GM23338 (cell line): ENCODE measurements at regions not wholly inside any gene's neighbourhood (a gene's known extent, or its start where the extent isn't known, plus 50 kb on each side); places are given as distances from the start of the nearest gene placed in this dataset.

Source experiments
- ATAC-seq: fragments of 200-7000 bp; cut with Tn5 transposase; 3 replicates; pipeline ENCODE4 v1.9.1; 2020
- DNase-seq: peaks from one replicate; pipeline ENCODE4 v3.0.0-alpha.2; 2015; ENCODE audit warnings: low spot score
- H2AFZ ChIP-seq: fragments of 200-600 bp; sonication (generic); 2 replicates; pipeline ENCODE4 v1.8.0; 2016; ENCODE audit warnings: antibody characterized with exemption, mild to moderate bottlenecking, moderate library complexity
- H3F3A ChIP-seq: fragments of 200-600 bp; sonication (generic); replicated peaks from 2 replicates; pipeline ENCODE4 v1.8.0; 2017; ENCODE audit warnings: antibody characterized with exemption, mixed run types, low read depth
- H3K27ac ChIP-seq: fragments of 200-600 bp; sonication (generic); 2 replicates; pipeline ENCODE4 v1.6.1; 2016; ENCODE audit warnings: low read depth
- H3K27me3 ChIP-seq: fragments of 200-600 bp; sonication (generic); 2 replicates; pipeline ENCODE4 v1.8.0; 2016; ENCODE audit warnings: mild to moderate bottlenecking, mixed run types, moderate library complexity; ENCODE audit not compliant: insufficient read depth
- H3K36me3 ChIP-seq: fragments of 200-600 bp; sonication (generic); 2 replicates; pipeline ENCODE4 v1.8.0; 2016; ENCODE audit warnings: mild to moderate bottlenecking; ENCODE audit not compliant: insufficient read depth
- H3K4me1 ChIP-seq: fragments of 200-600 bp; sonication (generic); 2 replicates; pipeline ENCODE4 v1.8.0; 2016; ENCODE audit warnings: mild to moderate bottlenecking, moderate library complexity; ENCODE audit not compliant: insufficient read depth
- H3K4me2 ChIP-seq: fragments of 200-600 bp; sonication (generic); 2 replicates; pipeline ENCODE4 v1.7.1; 2017; ENCODE audit warnings: mixed run types
- H3K4me3 ChIP-seq: fragments of 200-600 bp; sonication (generic); 2 replicates; pipeline ENCODE4 v1.6.1; 2016; ENCODE audit warnings: mixed run types
- H3K79me2 ChIP-seq: fragments of 200-600 bp; sonication (generic); replicated peaks from 2 replicates; pipeline ENCODE4 v1.8.0; 2017; ENCODE audit warnings: mild to moderate bottlenecking; ENCODE audit not compliant: insufficient read depth
- H3K9me2 ChIP-seq: fragments of 200-600 bp; sonication (generic); 2 replicates; pipeline ENCODE4 v1.8.0; 2017; ENCODE audit not compliant: insufficient read depth
- H4K20me1 ChIP-seq: fragments of 200-600 bp; sonication (generic); replicated peaks from 2 replicates; pipeline ENCODE4 v1.8.0; 2017; ENCODE audit warnings: mild to moderate bottlenecking; ENCODE audit not compliant: insufficient read depth
- H3K27ac Mint-ChIP-seq: 2 replicates; pipeline ENCODE4 v1.8.0; 2020; ENCODE audit warnings: inconsistent platforms, mild to moderate bottlenecking, moderate library complexity, mixed read lengths
- H3K27me3 Mint-ChIP-seq: 3 replicates; pipeline ENCODE4 v1.8.0; 2022; ENCODE audit warnings: low read depth, mild to moderate bottlenecking, moderate library complexity, mixed read lengths, inconsistent platforms; ENCODE audit not compliant: insufficient read depth, poor library complexity
- H3K36me3 Mint-ChIP-seq: 3 replicates; pipeline ENCODE4 v1.8.0; 2021; ENCODE audit warnings: low read depth, mild to moderate bottlenecking, inconsistent platforms, moderate library complexity, mixed read lengths
- H3K4me1 Mint-ChIP-seq: 3 replicates; pipeline ENCODE4 v1.8.0; 2020; ENCODE audit warnings: mild to moderate bottlenecking, inconsistent platforms, mixed read lengths
- H3K4me3 Mint-ChIP-seq: 3 replicates; pipeline ENCODE4 v1.8.0; 2021; ENCODE audit warnings: moderate library complexity, mild to moderate bottlenecking, inconsistent platforms, mixed read lengths
- H3K9me3 Mint-ChIP-seq: 3 replicates; pipeline ENCODE4 v1.8.0; 2020; ENCODE audit warnings: moderate library complexity, mild to moderate bottlenecking, inconsistent platforms, mixed read lengths
- CREB1 ChIP-seq: fragments of 250-450 bp; sonication (Bioruptor Pico); IDR thresholded peaks from 2 replicates; pipeline ENCODE4 v1.5.0; 2020; ENCODE audit warnings: low read depth, mild to moderate bottlenecking, moderate library complexity
- ETS1 ChIP-seq: IDR thresholded peaks from 2 replicates; pipeline ENCODE4 v1.6.1; 2016; ENCODE audit warnings: antibody characterized with exemption
- EZH2 ChIP-seq: fragments of 200-600 bp; sonication (generic); IDR thresholded peaks from one replicate; pipeline ENCODE4 v1.8.0; 2017; ENCODE audit warnings: antibody characterized with exemption, mild to moderate bottlenecking, low read depth; ENCODE audit not compliant: unreplicated experiment
- EZH2phosphoT487 ChIP-seq: fragments of 200-600 bp; sonication (generic); IDR thresholded peaks from one replicate; pipeline ENCODE4 v1.8.1; 2018; ENCODE audit warnings: antibody characterized with exemption; ENCODE audit not compliant: unreplicated experiment
- NANOG ChIP-seq: IDR thresholded peaks from 2 replicates; pipeline ENCODE4 v1.6.1; 2016; ENCODE audit warnings: antibody characterized with exemption, borderline replicate concordance
- STAT1 ChIP-seq: IDR thresholded peaks from one replicate; pipeline ENCODE4 v1.6.1; 2016; ENCODE audit warnings: antibody characterized with exemption; ENCODE audit not compliant: unreplicated experiment
- ZNF114 ChIP-seq: fragments of 250-450 bp; sonication (Bioruptor Pico); IDR thresholded peaks from 2 replicates; pipeline ENCODE4 v1.5.0; 2020; ENCODE audit warnings: mild to moderate bottlenecking, moderate library complexity
- ZNF331 ChIP-seq: fragments of 250-450 bp; sonication (Bioruptor Pico); IDR thresholded peaks from 2 replicates; pipeline ENCODE4 v1.5.0; 2020; ENCODE audit warnings: low read depth, mild to moderate bottlenecking, moderate library complexity
- TF ChIP-seq, protein P1 (sequence below): IDR thresholded peaks from one replicate; pipeline ENCODE4 v1.6.1; 2018; ENCODE audit warnings: antibody characterized with exemption; ENCODE audit not compliant: unreplicated experiment
- TF ChIP-seq, protein P2 (sequence below): fragments of 250-450 bp; sonication (Bioruptor Pico); IDR thresholded peaks from 2 replicates; pipeline ENCODE4 v1.5.0; 2020; ENCODE audit warnings: mild to moderate bottlenecking, moderate library complexity

- TF ChIP-seq, protein P1, sequence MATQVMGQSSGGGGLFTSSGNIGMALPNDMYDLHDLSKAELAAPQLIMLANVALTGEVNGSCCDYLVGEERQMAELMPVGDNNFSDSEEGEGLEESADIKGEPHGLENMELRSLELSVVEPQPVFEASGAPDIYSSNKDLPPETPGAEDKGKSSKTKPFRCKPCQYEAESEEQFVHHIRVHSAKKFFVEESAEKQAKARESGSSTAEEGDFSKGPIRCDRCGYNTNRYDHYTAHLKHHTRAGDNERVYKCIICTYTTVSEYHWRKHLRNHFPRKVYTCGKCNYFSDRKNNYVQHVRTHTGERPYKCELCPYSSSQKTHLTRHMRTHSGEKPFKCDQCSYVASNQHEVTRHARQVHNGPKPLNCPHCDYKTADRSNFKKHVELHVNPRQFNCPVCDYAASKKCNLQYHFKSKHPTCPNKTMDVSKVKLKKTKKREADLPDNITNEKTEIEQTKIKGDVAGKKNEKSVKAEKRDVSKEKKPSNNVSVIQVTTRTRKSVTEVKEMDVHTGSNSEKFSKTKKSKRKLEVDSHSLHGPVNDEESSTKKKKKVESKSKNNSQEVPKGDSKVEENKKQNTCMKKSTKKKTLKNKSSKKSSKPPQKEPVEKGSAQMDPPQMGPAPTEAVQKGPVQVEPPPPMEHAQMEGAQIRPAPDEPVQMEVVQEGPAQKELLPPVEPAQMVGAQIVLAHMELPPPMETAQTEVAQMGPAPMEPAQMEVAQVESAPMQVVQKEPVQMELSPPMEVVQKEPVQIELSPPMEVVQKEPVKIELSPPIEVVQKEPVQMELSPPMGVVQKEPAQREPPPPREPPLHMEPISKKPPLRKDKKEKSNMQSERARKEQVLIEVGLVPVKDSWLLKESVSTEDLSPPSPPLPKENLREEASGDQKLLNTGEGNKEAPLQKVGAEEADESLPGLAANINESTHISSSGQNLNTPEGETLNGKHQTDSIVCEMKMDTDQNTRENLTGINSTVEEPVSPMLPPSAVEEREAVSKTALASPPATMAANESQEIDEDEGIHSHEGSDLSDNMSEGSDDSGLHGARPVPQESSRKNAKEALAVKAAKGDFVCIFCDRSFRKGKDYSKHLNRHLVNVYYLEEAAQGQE = no peak
Observed at GRCh38 chr2:74756356-74756890, 77.5 kb upstream of the HK2 start (continued).

- ATAC-seq = no peak
- no peak overlapping the region for H3K4me3 Mint-ChIP-seq
- no peak for TF ChIP-seq NANOG
- no peak for TF ChIP-seq STAT1
- TF ChIP-seq EZH2phosphoT487 = no peak
- TF ChIP-seq, protein P1 = no peak
- TF ChIP-seq EZH2 = no peak
- TF ChIP-seq, protein P2, sequence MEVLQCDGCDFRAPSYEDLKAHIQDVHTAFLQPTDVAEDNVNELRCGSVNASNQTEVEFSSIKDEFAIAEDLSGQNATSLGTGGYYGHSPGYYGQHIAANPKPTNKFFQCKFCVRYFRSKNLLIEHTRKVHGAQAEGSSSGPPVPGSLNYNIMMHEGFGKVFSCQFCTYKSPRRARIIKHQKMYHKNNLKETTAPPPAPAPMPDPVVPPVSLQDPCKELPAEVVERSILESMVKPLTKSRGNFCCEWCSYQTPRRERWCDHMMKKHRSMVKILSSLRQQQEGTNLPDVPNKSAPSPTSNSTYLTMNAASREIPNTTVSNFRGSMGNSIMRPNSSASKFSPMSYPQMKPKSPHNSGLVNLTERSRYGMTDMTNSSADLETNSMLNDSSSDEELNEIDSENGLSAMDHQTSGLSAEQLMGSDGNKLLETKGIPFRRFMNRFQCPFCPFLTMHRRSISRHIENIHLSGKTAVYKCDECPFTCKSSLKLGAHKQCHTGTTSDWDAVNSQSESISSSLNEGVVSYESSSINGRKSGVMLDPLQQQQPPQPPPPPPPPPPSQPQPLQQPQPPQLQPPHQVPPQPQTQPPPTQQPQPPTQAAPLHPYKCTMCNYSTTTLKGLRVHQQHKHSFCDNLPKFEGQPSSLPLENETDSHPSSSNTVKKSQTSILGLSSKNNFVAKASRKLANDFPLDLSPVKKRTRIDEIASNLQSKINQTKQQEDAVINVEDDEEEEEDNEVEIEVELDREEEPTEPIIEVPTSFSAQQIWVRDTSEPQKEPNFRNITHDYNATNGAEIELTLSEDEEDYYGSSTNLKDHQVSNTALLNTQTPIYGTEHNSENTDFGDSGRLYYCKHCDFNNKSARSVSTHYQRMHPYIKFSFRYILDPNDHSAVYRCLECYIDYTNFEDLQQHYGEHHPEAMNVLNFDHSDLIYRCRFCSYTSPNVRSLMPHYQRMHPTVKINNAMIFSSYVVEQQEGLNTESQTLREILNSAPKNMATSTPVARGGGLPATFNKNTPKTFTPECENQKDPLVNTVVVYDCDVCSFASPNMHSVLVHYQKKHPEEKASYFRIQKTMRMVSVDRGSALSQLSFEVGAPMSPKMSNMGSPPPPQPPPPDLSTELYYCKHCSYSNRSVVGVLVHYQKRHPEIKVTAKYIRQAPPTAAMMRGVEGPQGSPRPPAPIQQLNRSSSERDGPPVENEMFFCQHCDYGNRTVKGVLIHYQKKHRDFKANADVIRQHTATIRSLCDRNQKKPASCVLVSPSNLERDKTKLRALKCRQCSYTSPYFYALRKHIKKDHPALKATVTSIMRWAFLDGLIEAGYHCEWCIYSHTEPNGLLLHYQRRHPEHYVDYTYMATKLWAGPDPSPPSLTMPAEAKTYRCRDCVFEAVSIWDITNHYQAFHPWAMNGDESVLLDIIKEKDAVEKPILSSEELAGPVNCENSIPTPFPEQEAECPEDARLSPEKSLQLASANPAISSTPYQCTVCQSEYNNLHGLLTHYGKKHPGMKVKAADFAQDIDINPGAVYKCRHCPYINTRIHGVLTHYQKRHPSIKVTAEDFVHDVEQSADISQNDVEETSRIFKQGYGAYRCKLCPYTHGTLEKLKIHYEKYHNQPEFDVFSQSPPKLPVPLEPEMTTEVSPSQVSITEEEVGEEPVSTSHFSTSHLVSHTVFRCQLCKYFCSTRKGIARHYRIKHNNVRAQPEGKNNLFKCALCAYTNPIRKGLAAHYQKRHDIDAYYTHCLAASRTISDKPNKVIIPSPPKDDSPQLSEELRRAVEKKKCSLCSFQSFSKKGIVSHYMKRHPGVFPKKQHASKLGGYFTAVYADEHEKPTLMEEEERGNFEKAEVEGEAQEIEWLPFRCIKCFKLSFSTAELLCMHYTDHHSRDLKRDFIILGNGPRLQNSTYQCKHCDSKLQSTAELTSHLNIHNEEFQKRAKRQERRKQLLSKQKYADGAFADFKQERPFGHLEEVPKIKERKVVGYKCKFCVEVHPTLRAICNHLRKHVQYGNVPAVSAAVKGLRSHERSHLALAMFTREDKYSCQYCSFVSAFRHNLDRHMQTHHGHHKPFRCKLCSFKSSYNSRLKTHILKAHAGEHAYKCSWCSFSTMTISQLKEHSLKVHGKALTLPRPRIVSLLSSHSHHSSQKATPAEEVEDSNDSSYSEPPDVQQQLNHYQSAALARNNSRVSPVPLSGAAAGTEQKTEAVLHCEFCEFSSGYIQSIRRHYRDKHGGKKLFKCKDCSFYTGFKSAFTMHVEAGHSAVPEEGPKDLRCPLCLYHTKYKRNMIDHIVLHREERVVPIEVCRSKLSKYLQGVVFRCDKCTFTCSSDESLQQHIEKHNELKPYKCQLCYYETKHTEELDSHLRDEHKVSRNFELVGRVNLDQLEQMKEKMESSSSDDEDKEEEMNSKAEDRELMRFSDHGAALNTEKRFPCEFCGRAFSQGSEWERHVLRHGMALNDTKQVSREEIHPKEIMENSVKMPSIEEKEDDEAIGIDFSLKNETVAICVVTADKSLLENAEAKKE (CRISPR knock-in tag) = no peak
- TF ChIP-seq ZNF331 (CRISPR knock-in tag) = no peak
- no peak for TF ChIP-seq ETS1
- TF ChIP-seq ZNF114 (CRISPR knock-in tag) = no peak
- TF ChIP-seq CREB1 (CRISPR knock-in tag) = no peak
Observed at GRCh38 chr2:74759986-74760385, 73.9 kb upstream of the HK2 start.

More at GRCh38 chr2:74759986-74760385, 73.9 kb upstream of the HK2 start:
- H3K27ac ChIP-seq = no peak overlapping the region
- Mint-ChIP-seq H3K27me3 (peaks cover 6% of the 10 kb centered on the region), H3K9me3 (peaks cover 26% of the 10 kb centered on the region), H3K36me3 (peaks cover 17% of the 10 kb centered on the region), H3K4me1 (peaks cover 15% of the 10 kb centered on the region), H3K27ac (no peak overlapping the region)
- no peaks in the 10 kb centered on the region for H3K27me3 ChIP-seq
- H2AFZ ChIP-seq = no peak overlapping the region
- H3K79me2 ChIP-seq = no peaks in the 10 kb centered on the region
- no peaks in the 10 kb centered on the region for H3K9me2 ChIP-seq
- no peak for DNase-seq
- H3K4me1 ChIP-seq = peaks cover 12% of the 10 kb centered on the region; the same call in 1 of the 2 replicates
- H4K20me1 ChIP-seq = no peaks in the 10 kb centered on the region
- no peaks in the 10 kb centered on the region for H3F3A ChIP-seq
- no peak overlapping the region for H3K4me3 ChIP-seq
- no peaks in the 10 kb centered on the region for H3K36me3 ChIP-seq
- no peak overlapping the region for H3K4me2 ChIP-seq
